CMK (cell line): ENCODE measurements at regions not wholly inside any gene's neighbourhood (a gene's known extent, or its start where the extent isn't known, plus 50 kb on each side); places are given as distances from the start of the nearest gene placed in this dataset.

Source experiments
- DNase-seq: peaks from one replicate; pipeline ENCODE4 v3.0.0-alpha.2; 2010; ENCODE audit warnings: low read depth

DNA sequence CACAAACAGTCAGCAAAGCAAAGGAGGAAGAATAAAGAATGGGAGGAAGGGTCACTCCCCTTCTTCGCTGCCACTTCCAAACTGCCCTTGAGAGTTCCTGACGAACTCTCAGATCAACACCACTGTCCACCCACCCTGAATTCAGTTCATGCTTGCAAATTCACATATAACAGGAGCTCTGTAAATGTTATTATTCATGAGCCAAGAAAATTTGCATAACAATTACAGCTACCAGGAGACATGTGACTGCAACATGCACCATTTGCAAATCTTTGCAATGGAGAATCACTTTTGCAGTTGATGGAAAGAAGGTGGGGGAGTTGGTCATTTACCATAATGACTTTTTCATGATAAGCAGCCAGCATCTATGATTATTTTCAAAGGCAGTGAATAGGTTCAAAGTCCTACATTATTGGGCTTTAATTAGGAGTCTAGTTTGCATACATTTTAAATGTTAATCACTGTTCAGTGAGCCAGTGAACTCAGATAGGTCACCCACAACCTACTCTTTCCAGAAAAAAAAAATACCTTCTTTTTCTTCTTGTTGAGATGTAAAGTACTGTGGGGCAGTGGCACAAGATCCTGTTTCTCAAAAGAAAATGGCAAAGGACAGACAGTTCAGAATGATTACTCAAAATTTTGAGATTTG, 149.7 kb downstream of the CAAP1 start:
- DNase-seq = no peak

DNA sequence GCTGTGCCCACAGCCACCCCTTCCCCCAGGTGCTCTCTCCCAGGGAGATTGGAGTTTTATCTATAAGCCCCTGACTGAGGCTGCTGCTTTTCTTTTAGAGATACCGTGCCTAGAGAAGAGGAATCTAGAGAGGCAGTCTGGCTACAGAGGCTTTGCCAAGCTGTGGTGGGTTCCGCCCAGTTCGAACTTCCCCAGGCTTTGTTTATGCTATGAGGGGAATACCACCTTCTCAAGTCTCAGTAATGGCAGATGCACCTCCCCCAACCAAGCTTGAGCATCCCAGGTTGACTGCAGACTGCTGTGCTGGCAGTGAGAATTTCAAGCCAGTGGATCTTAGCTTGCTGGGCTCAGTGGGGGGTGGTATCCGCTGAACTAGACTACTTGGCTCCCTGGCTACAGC, 157.4 kb downstream of the CAAP1 start:
- no peak for DNase-seq

DNA sequence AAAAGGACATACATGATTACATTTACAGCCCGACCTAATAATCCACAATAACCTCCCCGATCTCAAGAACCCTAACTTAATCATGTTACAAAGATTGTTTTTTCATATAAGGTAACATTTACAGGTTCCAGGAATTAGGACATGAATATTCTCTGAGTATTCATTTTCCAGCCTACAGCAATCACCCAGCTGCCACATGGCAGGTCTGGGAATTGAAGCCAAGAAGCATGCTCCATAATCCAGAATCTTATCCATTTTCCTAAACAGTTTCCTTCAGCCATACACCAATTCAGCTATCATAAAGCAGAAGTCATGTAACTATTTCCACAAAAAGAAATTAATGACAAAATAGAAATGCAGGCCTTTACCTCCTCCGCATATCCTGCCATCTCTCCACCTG, 163.4 kb downstream of the CAAP1 start:
- no peak for DNase-seq

DNA sequence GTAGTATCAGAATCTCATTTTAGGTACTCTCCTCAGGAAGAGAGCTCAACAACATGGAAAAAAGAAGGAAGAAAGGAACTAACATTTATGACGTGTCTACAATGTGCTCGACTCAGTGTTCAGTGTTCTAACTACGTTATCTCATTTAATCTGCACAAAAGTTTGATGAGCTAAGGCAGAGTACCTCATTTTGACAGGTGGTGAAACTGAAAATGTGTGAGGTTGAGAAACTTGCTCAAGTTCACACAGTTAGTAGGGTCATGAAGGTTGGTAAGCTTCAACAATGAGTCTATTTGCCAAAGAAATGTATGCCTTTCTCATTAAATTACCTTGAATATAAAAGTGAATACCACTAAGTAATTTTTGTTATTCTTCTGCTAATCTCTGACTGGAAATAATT, 165.1 kb downstream of the CAAP1 start:
- no peak for DNase-seq

DNA sequence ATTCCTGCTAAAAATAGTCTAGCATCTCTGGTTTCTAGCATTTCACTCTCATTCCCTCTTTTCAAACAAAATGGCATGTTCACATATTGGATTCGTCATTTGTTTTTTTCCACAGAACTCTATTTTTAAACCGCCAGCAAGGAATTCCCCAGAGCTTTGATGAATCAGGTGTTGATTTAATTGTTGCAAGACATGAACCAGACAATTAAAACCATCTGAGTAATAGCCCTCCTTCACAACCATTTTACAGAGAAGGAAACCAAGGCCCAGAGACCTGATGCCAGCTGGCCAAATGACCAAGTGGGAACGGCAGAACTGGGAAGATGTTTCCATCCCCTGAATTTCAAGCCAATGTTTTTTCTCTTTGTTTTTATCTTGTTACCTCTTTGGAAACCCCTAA, 167.0 kb downstream of the CAAP1 start:
- no peak for DNase-seq

DNA sequence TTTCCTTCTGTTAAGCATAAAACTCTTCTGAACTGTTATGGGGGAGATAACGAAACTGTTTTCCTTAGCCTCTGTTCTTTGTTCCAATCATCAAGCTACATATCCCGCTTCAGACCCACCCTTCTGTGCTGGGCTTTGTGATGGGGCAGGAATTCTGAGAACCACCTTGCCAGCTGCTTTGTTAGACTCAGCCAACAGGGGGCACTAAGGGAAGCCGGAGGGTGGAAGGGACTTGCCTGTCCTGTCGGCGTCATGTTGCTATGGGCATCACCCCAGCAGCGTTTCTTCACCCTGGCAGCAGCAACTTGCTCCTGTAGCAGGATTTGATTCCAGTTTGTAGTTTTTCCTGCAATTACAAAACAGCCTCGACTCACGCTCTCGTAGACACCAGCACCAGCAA, 169.1 kb downstream of the CAAP1 start:
- DNase-seq = no peak

GRCh38 chr9:26722755-26723154, 169.8 kb downstream of the CAAP1 start:
- no peak for DNase-seq

DNA sequence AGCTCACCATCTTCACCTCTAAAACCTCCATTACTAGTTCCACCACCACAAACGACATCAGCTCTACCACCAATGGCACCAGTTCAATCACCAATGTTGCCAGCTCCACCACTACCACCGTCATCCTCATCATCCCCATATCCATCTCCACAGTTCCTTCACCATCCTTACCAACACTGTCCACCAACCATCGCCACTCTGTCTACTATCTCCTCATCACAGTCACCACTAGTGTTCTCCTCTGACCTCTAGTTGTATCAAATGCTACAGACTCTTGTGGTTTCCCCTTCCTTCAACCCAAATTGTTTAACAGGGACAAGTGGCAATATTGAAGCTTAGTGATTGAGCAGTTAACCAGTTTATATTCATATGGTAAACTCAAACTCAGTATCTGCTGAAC, 182.6 kb downstream of the CAAP1 start:
- peak; percentile 77 for DNase-seq

DNA sequence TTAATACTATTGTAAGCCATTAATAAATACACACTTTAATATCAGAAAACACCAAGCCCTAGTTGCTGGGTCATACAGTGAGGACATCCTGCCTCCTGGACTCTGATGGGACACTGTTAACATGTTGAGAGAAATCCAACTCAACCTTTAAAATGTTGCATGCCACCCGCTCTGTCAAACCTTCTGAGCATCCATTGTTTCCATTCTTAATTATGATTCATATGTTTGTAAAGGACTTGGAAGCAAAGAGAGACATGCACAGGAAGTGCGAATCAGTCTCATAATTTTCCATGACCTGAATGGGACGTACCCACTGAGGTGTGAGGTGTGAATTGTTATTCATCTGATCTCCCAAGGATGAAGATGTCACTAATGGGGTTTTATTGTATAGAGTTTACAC, 186.4 kb downstream of the CAAP1 start:
- no peak for DNase-seq

DNA sequence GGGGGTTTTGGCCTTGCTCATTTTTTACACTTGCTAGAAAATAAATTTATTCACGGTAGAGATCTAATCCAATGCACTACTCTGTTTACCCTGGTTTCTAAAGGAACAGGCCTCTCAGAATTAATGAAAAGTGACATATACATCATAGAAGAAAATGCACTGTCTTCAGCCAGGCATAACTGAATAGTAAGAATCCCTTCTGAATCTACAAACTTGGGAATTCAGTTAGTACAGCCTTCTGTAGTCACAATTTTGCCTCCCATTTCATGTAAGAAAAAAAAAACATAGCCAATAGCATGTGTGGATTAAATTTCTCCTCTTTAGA, 197.3 kb downstream of the CAAP1 start:
- DNase-seq = no peak

- DNase-seq = no peak
Measured at GRCh38 chr9:26694381-26695297, 198.0 kb downstream of the CAAP1 start.

DNA sequence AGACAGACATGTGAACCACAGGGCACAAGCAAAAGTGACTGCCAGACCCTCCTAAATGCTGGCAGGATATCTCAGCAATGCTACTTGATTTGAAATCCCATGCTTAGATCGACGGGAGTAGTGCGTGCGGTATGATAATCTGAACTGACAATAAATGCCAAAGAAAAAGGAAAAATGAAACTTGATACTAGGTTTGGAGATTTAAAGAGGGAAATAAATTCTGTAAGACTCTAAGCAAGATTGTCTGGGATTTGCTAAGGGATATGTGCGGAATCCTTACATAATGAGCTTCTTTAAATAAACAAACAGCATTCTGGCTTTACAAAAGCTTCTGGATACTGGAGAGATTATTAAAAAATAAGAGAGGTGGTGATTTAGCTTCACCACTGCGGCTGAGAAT, 203.6 kb downstream of the CAAP1 start:
- no peak for DNase-seq

- DNase-seq = peak; percentile 40
Measured at GRCh38 chr9:26687421-26687820, 205.2 kb downstream of the CAAP1 start.

GRCh38 chr9:26685818-26686217, 206.8 kb downstream of the CAAP1 start:
- DNase-seq = no peak

DNA sequence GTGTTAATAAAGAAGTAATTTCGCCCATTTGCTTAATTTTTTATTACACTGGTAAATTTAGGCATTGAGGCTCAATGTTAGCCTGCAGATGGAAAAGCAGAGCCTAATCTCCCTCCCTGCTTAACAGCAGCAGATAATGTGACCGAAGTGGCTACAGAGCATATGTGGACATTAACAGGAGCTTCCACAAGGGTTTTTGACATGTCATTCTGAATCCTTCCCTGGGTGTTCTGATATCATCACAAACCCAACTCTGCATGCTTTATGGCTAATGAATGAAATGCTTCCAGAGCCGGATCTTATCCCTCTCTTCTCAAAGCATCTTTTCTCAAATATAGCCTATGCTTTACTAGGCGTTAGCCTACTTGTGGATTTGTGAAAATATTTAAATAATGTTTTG, 208.6 kb downstream of the CAAP1 start:
- DNase-seq = no peak

GRCh38 chr9:26682796-26683496, 209.7 kb downstream of the CAAP1 start:
- no peak for DNase-seq

- no peak for DNase-seq
Measured at GRCh38 chr9:26682041-26682440, 210.6 kb downstream of the CAAP1 start.

DNA sequence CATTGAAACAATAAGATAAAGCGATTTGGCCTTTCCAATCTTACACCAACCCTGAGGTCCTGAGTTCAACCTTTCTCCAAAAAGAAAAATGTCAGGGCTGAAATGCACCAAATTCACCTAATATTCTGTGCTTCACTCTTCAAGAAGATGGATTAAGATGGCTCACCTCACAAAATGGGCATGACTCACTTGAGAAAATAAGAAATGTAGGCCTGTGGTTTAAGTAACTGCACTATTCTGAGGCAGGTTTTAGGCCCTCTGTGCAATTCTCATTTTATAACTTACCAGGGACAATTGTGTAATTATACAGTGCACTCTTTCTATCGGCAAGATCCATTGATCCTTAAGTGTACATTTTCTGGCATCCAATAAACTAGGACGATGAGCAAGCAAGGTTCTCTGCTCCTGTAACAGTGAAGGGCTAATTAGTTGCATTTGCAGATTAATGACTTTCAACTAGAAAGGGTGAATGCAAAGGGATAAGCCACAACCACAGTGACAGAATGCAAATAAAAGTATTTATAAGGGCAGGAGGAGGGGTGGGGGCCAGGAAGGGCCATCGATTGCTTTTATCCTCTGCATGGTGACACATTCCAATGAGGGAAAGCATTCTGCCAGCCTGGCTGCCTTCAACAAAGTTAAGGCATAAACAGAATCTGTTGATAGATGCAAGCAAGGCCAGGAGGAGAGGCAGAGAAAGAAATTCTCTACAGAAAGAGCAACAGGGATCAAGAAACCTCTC, 214.5 kb downstream of the CAAP1 start:
- DNase-seq = no peak

DNA sequence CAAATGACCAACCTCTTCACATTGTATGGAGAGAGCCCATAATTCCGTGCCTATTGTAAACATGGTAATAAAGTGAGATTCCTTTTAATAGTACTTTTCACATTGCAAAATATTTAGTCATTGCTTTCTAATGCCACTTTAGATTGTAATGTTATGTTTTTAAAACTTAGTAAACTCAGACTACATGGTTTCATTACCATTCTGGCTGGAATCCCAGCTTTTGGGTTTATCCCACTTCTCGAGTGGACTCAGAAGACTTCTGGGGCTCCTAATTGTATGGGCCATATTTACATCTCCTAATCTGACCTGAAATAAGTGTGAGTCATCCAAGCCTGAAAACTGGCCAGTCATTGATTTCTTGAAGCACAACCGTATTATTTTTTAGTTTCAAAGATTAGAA, 217.6 kb downstream of the CAAP1 start:
- DNase-seq = no peak

DNA sequence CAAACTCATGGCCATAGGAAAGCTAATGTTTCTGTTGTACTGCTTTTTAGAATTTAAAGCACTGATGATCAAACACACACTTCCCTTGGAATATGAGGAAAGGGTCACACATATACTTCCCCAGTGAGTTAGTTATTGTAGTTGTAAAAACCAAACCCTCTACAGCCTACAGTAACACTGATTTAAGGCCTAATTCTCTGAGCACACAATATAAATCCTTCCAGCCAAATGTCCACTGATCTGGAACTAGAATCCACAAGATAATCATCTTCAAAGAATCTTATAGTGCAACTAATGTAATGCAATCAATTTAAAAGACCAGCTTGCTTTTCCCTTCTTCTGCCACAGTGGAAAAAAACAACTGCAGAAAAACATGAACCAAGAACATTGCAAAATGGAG, 219.3 kb downstream of the CAAP1 start:
- no peak for DNase-seq

DNA sequence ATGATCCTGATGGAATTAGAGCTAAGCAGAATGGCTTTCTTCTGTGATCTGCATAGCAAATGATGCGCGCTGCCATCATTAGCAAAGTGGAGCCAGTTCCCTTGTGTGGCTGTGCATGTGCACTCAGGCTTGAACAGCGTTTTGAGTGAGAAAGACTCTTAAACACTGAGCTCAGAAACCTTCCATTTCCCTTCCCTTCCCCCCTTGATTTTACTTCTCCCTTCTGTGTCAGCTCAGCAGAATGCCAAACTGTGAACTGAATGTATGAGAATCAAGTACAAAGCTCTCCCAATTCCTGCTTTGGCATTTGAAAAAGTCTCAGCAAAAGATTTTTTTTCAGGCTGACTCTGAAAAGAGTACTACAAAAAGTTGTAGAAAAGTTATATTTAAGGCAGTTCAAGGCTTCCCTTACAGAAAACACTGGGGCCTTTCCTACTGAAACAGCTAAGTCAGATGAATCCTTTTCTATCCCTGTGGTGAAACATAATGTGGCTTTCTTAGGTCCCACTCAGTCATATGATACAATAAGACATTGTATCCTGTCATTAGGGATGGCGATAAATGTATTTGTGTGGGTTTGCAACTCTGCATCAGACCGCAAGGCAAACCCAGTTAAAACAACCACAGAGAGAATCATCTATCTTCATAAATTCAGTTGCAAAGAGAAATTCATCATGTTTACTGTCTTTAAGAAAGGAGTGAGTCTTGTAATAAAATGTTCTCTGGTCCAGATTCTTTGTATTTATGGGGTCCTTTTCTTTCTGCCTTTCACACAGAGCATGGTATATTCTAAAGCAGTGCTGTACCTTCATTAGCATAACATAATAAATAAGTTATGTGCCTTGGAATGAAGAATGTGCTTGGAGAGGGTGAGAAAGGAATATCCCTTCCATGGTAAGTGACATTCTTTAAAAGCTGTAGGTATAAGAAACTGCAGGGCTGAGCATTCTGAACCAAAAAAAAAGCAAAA, 222.6 kb downstream of the CAAP1 start:
- no peak for DNase-seq
